Loucy (cell line): ENCODE measurements at regions not wholly inside any gene's neighbourhood (a gene's known extent, or its start where the extent isn't known, plus 50 kb on each side); places are given as distances from the start of the nearest gene placed in this dataset.

ENCODE experiments used
- H2AFZ ChIP-seq: fragments of 200-600 bp; sonication (generic); 2 replicates; pipeline ENCODE4 v1.6.0; 2016; ENCODE audit warnings: antibody characterized with exemption, mild to moderate bottlenecking, low read length, moderate library complexity
- H3F3A ChIP-seq: fragments of 200-600 bp; 2 replicates; pipeline ENCODE4 v1.6.0; 2016; ENCODE audit warnings: antibody characterized with exemption, low read depth, mild to moderate bottlenecking
- H3K27me3 ChIP-seq: fragments of 200-600 bp; sonication (generic); 2 replicates; pipeline ENCODE4 v1.6.1; 2014; ENCODE audit warnings: low read length, mild to moderate bottlenecking; ENCODE audit not compliant: insufficient read depth, poor library complexity, severe bottlenecking
- H3K36me3 ChIP-seq: fragments of 200-600 bp; sonication (generic); 2 replicates; pipeline ENCODE4 v1.6.1; 2016; ENCODE audit warnings: low read length; ENCODE audit not compliant: insufficient read depth
- H3K4me1 ChIP-seq: fragments of 200-600 bp; sonication (generic); 2 replicates; pipeline ENCODE4 v1.5.1; 2014; ENCODE audit warnings: low read length, mild to moderate bottlenecking; ENCODE audit not compliant: insufficient read depth, poor library complexity, severe bottlenecking
- H3K4me2 ChIP-seq: fragments of 200-600 bp; sonication (generic); 2 replicates; pipeline ENCODE4 v1.6.0; 2014; ENCODE audit warnings: antibody characterized with exemption, low read length, low read depth, mild to moderate bottlenecking; ENCODE audit not compliant: poor library complexity, severe bottlenecking
- H3K4me3 ChIP-seq: fragments of 200-600 bp; sonication (generic); 2 replicates; pipeline ENCODE4 v1.5.1; 2014; ENCODE audit warnings: low read length, mild to moderate bottlenecking, mixed read lengths; ENCODE audit not compliant: poor library complexity, severe bottlenecking
- H3K79me2 ChIP-seq: fragments of 200-600 bp; sonication (generic); 2 replicates; pipeline ENCODE4 v1.6.1; 2014; ENCODE audit warnings: low read length; ENCODE audit not compliant: insufficient read depth
- H3K9ac ChIP-seq: fragments of 200-600 bp; sonication (generic); 2 replicates; pipeline ENCODE4 v1.6.0; 2014; ENCODE audit warnings: mild to moderate bottlenecking, low read depth, low read length, moderate library complexity; ENCODE audit not compliant: poor library complexity, severe bottlenecking
- H3K9me2 ChIP-seq: fragments of 200-600 bp; sonication (generic); replicated peaks from 2 replicates; pipeline ENCODE4 v1.6.1; 2016; ENCODE audit warnings: low read depth, low read length, mixed read lengths
- H3K9me3 ChIP-seq: fragments of 200-600 bp; sonication (generic); 2 replicates; pipeline ENCODE4 v1.6.1; 2014; ENCODE audit warnings: mild to moderate bottlenecking, antibody characterized with exemption, low read length, low read depth; ENCODE audit not compliant: insufficient read depth
- H4K20me1 ChIP-seq: fragments of 200-600 bp; sonication (generic); 2 replicates; pipeline ENCODE4 v1.6.0; 2014; ENCODE audit warnings: antibody characterized with exemption, low read length, mild to moderate bottlenecking; ENCODE audit not compliant: insufficient read depth, poor library complexity, severe bottlenecking
- CTCF ChIP-seq: fragments of 200-600 bp; sonication (generic); conservative IDR thresholded peaks from 2 replicates; pipeline ENCODE4 v1.5.1; 2014; ENCODE audit warnings: mild to moderate bottlenecking, antibody characterized with exemption, low read length
- EZH2phosphoT487 ChIP-seq: fragments of 200-600 bp; IDR thresholded peaks from 2 replicates; pipeline ENCODE4 v1.6.1; 2018; ENCODE audit warnings: antibody characterized with exemption, mild to moderate bottlenecking, moderate library complexity, borderline replicate concordance

GRCh38 chr5:128765448-128766061, 199.7 kb upstream of the SLC27A6 start:
- no peak for TF ChIP-seq EZH2phosphoT487
- TF ChIP-seq CTCF, result no peak
- no peak overlapping the region for H3K9ac ChIP-seq
- no peaks in the 10 kb centered on the region for H3K4me1 ChIP-seq
- no peaks in the 10 kb centered on the region for H3F3A ChIP-seq
- H3K9me3 ChIP-seq, result no peaks in the 10 kb centered on the region
- no peaks in the 10 kb centered on the region for H3K79me2 ChIP-seq
- H4K20me1 ChIP-seq, result no peaks in the 10 kb centered on the region
- no peaks in the 10 kb centered on the region for H3K36me3 ChIP-seq
- H3K9me2 ChIP-seq, result no peaks in the 10 kb centered on the region
- no peak overlapping the region for H3K4me2 ChIP-seq
- H3K4me3 ChIP-seq, result no peak overlapping the region
- H2AFZ ChIP-seq, result no peak overlapping the region
- H3K27me3 ChIP-seq, result no peaks in the 10 kb centered on the region

- H3K4me3 ChIP-seq, result no peak overlapping the region
- H4K20me1 ChIP-seq, result no peaks in the 10 kb centered on the region
- no peaks in the 10 kb centered on the region for H3K27me3 ChIP-seq
- TF ChIP-seq EZH2phosphoT487, result no peak
- no peaks in the 10 kb centered on the region for H3F3A ChIP-seq
- H3K79me2 ChIP-seq, result no peaks in the 10 kb centered on the region
- H3K4me2 ChIP-seq, result no peak overlapping the region
- H3K4me1 ChIP-seq, result no peaks in the 10 kb centered on the region
- H3K9me2 ChIP-seq, result no peaks in the 10 kb centered on the region
- H3K9ac ChIP-seq, result no peak overlapping the region
- no peaks in the 10 kb centered on the region for H3K36me3 ChIP-seq
- no peak overlapping the region for H2AFZ ChIP-seq
- H3K9me3 ChIP-seq, result no peaks in the 10 kb centered on the region
Measured at GRCh38 chr5:128766406-128766805, 198.9 kb upstream of the SLC27A6 start.

- H3F3A ChIP-seq, result no peaks in the 10 kb centered on the region
- H3K36me3 ChIP-seq, result no peaks in the 10 kb centered on the region
- H3K9me3 ChIP-seq, result no peaks in the 10 kb centered on the region
- H3K9me2 ChIP-seq, result no peaks in the 10 kb centered on the region
- no peaks in the 10 kb centered on the region for H3K79me2 ChIP-seq
- H3K4me1 ChIP-seq, result no peaks in the 10 kb centered on the region
- H3K27me3 ChIP-seq, result no peaks in the 10 kb centered on the region
- H4K20me1 ChIP-seq, result no peaks in the 10 kb centered on the region
- no peak overlapping the region for H3K4me2 ChIP-seq
- no peak overlapping the region for H3K9ac ChIP-seq
- no peak for TF ChIP-seq EZH2phosphoT487
- no peak for TF ChIP-seq CTCF
- H2AFZ ChIP-seq, result no peak overlapping the region
- no peak overlapping the region for H3K4me3 ChIP-seq
Measured at GRCh38 chr5:128770907-128771306, 194.4 kb upstream of the SLC27A6 start.

- no peaks in the 10 kb centered on the region for H3K36me3 ChIP-seq
- no peak overlapping the region for H3K4me2 ChIP-seq
- H3K79me2 ChIP-seq, result no peaks in the 10 kb centered on the region
- H3K9me2 ChIP-seq, result no peaks in the 10 kb centered on the region
- TF ChIP-seq CTCF (no peak), EZH2phosphoT487 (no peak)
- no peak overlapping the region for H3K4me3 ChIP-seq
- no peaks in the 10 kb centered on the region for H3F3A ChIP-seq
- no peaks in the 10 kb centered on the region for H4K20me1 ChIP-seq
- no peaks in the 10 kb centered on the region for H3K9me3 ChIP-seq
- no peak overlapping the region for H3K9ac ChIP-seq
- H3K4me1 ChIP-seq, result no peaks in the 10 kb centered on the region
- no peaks in the 10 kb centered on the region for H3K27me3 ChIP-seq
- H2AFZ ChIP-seq, result no peak overlapping the region
Measured at GRCh38 chr5:128772356-128772755, 192.9 kb upstream of the SLC27A6 start.
